ENCODE measurements at regions not wholly inside any gene's neighbourhood (a gene's known extent, or its start where the extent isn't known, plus 50 kb on each side); places are given as distances from the start of the nearest gene placed in this dataset.

DNA sequence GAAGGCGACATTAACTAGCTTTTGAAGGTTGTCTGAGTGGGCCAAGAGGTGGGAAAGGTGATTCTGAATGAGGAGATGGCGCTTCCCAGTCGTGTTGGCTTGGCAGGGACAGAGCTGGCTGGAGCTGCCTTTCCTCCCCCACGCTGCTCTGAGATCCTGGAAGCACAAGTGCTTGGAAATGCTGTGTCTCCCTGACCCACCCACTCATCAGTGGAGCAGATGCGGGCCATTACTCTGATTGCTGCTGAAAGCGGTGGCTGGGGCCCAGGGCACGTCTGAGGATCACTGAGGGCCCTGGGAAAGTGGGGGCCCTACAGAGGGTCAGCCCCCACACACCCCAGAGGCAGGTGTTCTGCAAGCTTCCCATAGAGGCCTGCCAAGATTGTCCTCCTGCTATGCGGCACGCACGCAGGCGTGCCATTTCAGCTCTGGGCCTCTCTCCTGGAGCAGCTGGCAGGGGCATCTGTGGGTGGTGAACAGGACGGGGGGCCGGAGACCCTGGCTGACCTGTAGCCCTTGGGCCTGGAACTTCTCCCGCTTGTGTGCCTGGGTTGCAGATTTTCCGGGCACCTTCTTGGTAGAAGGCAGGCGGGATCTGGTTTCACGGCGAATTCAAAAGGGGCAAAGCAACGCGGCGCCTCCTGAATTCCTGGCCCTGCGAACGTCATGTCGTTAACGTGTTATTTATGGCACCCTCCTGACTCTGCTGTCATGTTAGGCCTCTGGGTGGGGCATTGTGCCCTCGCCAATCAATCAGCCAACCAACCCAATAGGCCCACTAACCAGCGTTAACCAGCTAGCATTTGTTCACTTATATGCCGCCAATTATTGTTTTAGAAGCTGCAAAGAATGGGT, 133.8 kb upstream of the TBX3 start:
- Histone ChIP-seq H3K27me3 (ENCODE audit: control insufficient read depth in 2 of 2, insufficient read depth in 2 of 2, low read length in 2 of 2) (no peaks in the 10 kb centered on the region), H3K9ac (replicated peaks; ENCODE audit: extremely low read depth, insufficient read depth, low read length) (no peak overlapping the region), H3K27ac (ENCODE audit: insufficient read depth, low read depth, low read length) (no peak overlapping the region), H4K20me1 (replicated peaks; ENCODE audit: control insufficient read depth, extremely low read depth, insufficient read depth, low read length) (no peaks in the 10 kb centered on the region), H2AFZ (ENCODE audit: low read depth, low read length) (no peak overlapping the region), H3K36me3 (ENCODE audit: control insufficient read depth in 2 of 2, extremely low read depth in 1 of 2, insufficient read depth in 2 of 2, low read length in 2 of 2) (no peaks in the 10 kb centered on the region), H3K4me1 (ENCODE audit: control insufficient read depth, extremely low read depth, insufficient read depth, low read length) (no peaks in the 10 kb centered on the region), H3K9me1 (replicated peaks; ENCODE audit: control insufficient read depth, extremely low read depth, insufficient read depth, low read length) (no peaks in the 10 kb centered on the region), H3K79me2 (ENCODE audit: control insufficient read depth, insufficient read depth, low read length) (no peaks in the 10 kb centered on the region), H3K9me3 (replicated peaks; ENCODE audit: control insufficient read depth, insufficient read depth, low read length) (peaks cover 4% of the 10 kb centered on the region), H3K4me3 (replicated peaks in 1 of 3; ENCODE audit: insufficient read depth in 1 of 3, low read depth in 1 of 3, low read length in 3 of 3) (no peak overlapping the region), H3K4me2 (ENCODE audit: insufficient read depth, low read length) (no peak overlapping the region)
- POLR2A ChIA-PET = no interaction called here
- TF ChIP-seq POLR2AphosphoS5 (IDR thresholded peaks at IDR 0.05; ENCODE audit: insufficient read depth, low read depth, low read length) (no peak), MYC (IDR thresholded peaks at IDR 0.05; ENCODE audit: low read depth, low read length) (no peak), FOS (IDR thresholded peaks at IDR 0.05; ENCODE audit: borderline replicate concordance, insufficient read depth, low read length) (no peak), EZH2 (IDR thresholded peaks at IDR 0.05; ENCODE audit: borderline replicate concordance, low read depth, low read length, severe bottlenecking) (no peak), GATA2 (IDR thresholded peaks at IDR 0.05; ENCODE audit: insufficient read depth, insufficient read length, low read depth, low read length) (no peak), POLR2A (IDR thresholded peaks at IDR 0.05; ENCODE audit: low read depth, low read length) (no peak), JUN (IDR thresholded peaks at IDR 0.05; ENCODE audit: borderline replicate concordance, insufficient read depth, insufficient read length, low read depth) (no peak)
- TF ChIP-seq, protein P1, sequence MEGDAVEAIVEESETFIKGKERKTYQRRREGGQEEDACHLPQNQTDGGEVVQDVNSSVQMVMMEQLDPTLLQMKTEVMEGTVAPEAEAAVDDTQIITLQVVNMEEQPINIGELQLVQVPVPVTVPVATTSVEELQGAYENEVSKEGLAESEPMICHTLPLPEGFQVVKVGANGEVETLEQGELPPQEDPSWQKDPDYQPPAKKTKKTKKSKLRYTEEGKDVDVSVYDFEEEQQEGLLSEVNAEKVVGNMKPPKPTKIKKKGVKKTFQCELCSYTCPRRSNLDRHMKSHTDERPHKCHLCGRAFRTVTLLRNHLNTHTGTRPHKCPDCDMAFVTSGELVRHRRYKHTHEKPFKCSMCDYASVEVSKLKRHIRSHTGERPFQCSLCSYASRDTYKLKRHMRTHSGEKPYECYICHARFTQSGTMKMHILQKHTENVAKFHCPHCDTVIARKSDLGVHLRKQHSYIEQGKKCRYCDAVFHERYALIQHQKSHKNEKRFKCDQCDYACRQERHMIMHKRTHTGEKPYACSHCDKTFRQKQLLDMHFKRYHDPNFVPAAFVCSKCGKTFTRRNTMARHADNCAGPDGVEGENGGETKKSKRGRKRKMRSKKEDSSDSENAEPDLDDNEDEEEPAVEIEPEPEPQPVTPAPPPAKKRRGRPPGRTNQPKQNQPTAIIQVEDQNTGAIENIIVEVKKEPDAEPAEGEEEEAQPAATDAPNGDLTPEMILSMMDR (IDR thresholded peaks at IDR 0.05; ENCODE audit: extremely low read depth in 1 of 2, insufficient read depth in 1 of 2, low read depth in 1 of 2, low read length in 2 of 2) = no peak
- TF ChIP-seq, protein P2, sequence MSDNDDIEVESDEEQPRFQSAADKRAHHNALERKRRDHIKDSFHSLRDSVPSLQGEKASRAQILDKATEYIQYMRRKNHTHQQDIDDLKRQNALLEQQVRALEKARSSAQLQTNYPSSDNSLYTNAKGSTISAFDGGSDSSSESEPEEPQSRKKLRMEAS (IDR thresholded peaks at IDR 0.05; ENCODE audit: insufficient read depth, insufficient read length) = no peak
- CTCF ChIA-PET = no interaction called here
- intact Hi-C loops (cut with micrococcal nuclease) (no loop called here), dilution Hi-C loops (cut with MboI; ENCODE audit: extremely low pct_ligation_motif_present, low sequenced_read_pairs) (no loop called here)
- FAIRE-seq (no peak), DNase-seq (ENCODE audit: low read depth, low spot score) (no peak)
- no TSS peak for BruUV-seq (replicated peaks)

All from endothelial cell of umbilical vein (primary cell).